HG02870 (cell line): ENCODE measurements at regions not wholly inside any gene's neighbourhood (a gene's known extent, or its start where the extent isn't known, plus 50 kb on each side); places are given as distances from the start of the nearest gene placed in this dataset.

Source experiments
- ATAC-seq: cut with Tn5 transposase; IDR thresholded peaks from one replicate; pipeline ENCODE4 v1.9.1; 2021; ENCODE audit warnings: mild to moderate bottlenecking, moderate library complexity; ENCODE audit not compliant: unreplicated experiment

GRCh38 chr16:6689643-6690042, 643.0 kb upstream of the RBFOX1 start:
- no peak for ATAC-seq

GRCh38 chr16:6687593-6687992, 645.1 kb upstream of the RBFOX1 start:
- no peak for ATAC-seq

- ATAC-seq: no peak
Observed at GRCh38 chr16:6684076-6684673, 648.5 kb upstream of the RBFOX1 start.

- no peak for ATAC-seq
Observed at GRCh38 chr16:6682142-6682811, 650.4 kb upstream of the RBFOX1 start.

- ATAC-seq: no peak
Observed at GRCh38 chr16:6678586-6678985, 654.1 kb upstream of the RBFOX1 start.

GRCh38 chr16:6674071-6674470, 658.6 kb upstream of the RBFOX1 start:
- no peak for ATAC-seq

- no peak for ATAC-seq
Observed at GRCh38 chr16:6672507-6672906, 660.1 kb upstream of the RBFOX1 start.

- no peak for ATAC-seq
Observed at GRCh38 chr16:6667393-6667792, 665.3 kb upstream of the RBFOX1 start.

GRCh38 chr16:6665126-6665525, 667.5 kb upstream of the RBFOX1 start:
- ATAC-seq: no peak

GRCh38 chr16:6663668-6664067, 669.0 kb upstream of the RBFOX1 start:
- ATAC-seq: no peak

GRCh38 chr16:6656760-6657159, 675.9 kb upstream of the RBFOX1 start:
- no peak for ATAC-seq

GRCh38 chr16:6646891-6647290, 685.8 kb upstream of the RBFOX1 start:
- no peak for ATAC-seq

GRCh38 chr16:6645768-6646568, 686.7 kb upstream of the RBFOX1 start:
- no peak for ATAC-seq

- ATAC-seq: no peak
Observed at GRCh38 chr16:6644916-6645315, 687.7 kb upstream of the RBFOX1 start.

- ATAC-seq: no peak
Observed at GRCh38 chr16:6643080-6643686, 689.5 kb upstream of the RBFOX1 start.

GRCh38 chr16:6642271-6642670, 690.4 kb upstream of the RBFOX1 start:
- no peak for ATAC-seq

GRCh38 chr16:6641091-6641490, 691.6 kb upstream of the RBFOX1 start:
- no peak for ATAC-seq

GRCh38 chr16:6636457-6636856, 696.2 kb upstream of the RBFOX1 start:
- ATAC-seq: no peak

GRCh38 chr16:6634151-6634550, 698.5 kb upstream of the RBFOX1 start:
- ATAC-seq: no peak

- ATAC-seq: no peak
Observed at GRCh38 chr16:6633456-6633855, 699.2 kb upstream of the RBFOX1 start.

- ATAC-seq: no peak
Observed at GRCh38 chr16:6629110-6629509, 703.5 kb upstream of the RBFOX1 start.

GRCh38 chr16:6625606-6626005, 707.0 kb upstream of the RBFOX1 start:
- no peak for ATAC-seq
